ENCODE measurements at regions not wholly inside any gene's neighbourhood (a gene's known extent, or its start where the extent isn't known, plus 50 kb on each side); places are given as distances from the start of the nearest gene placed in this dataset.

- no peak for ATAC-seq
- H3K4me1 ChIP-seq (ENCODE audit: control insufficient read depth, insufficient read depth, low read length): no peaks in the 10 kb centered on the region
- POLR2A ChIA-PET: no interaction called here
Measured at GRCh38 chr4:110914791-110915190, 291.9 kb upstream of the PITX2 start.

GRCh38 chr4:110915301-110915700 lies 292.4 kb upstream of the PITX2 start:
- H3K27me3 ChIP-seq (ENCODE audit: control insufficient read depth, insufficient read depth, low read length): no peaks in the 10 kb centered on the region
- no peaks in the 10 kb centered on the region for H3K36me3 ChIP-seq (ENCODE audit: control insufficient read depth, insufficient read depth, low read length)
- DNase-seq (ENCODE audit: low read depth, low spot score) (no peak), ATAC-seq (no peak)
- in situ Hi-C loops (cut with HindIII; ENCODE audit: low pct_unique_long_range_greater_than_20kb, low sequenced_read_pairs): no loop called here
- H3K9me3 ChIP-seq (ENCODE audit: control insufficient read depth, insufficient read depth, low read depth, low read length): no peaks in the 10 kb centered on the region
- ChIA-PET CTCF (no interaction called here), POLR2A (no interaction called here)
- intact Hi-C loops (cut with micrococcal nuclease; ENCODE audit: unreplicated experiment): no loop called here
- BruUV-seq (replicated peaks): no TSS peak
- no peak overlapping the region for H3K27ac ChIP-seq (ENCODE audit: low read length)
- TF ChIP-seq TCF7L2 (IDR thresholded peaks at IDR 0.05; ENCODE audit: low read depth, low read length) (no peak), CTCF (IDR thresholded peaks at IDR 0.05) (no peak), SIN3A (IDR thresholded peaks at IDR 0.05; ENCODE audit: borderline replicate concordance, insufficient read depth, low read depth, low read length) (no peak), POLR2AphosphoS5 (IDR thresholded peaks at IDR 0.05; ENCODE audit: low read depth, low read length) (no peak), REST (IDR thresholded peaks at IDR 0.05; ENCODE audit: insufficient read depth in 1 of 2, low read depth in 2 of 2, low read length in 1 of 2) (no peak)
- no peak overlapping the region for H3K4me3 ChIP-seq (ENCODE audit: low read depth in 2 of 2, low read length in 2 of 2)
- H3K4me1 ChIP-seq (ENCODE audit: control insufficient read depth, insufficient read depth, low read length): no peaks in the 10 kb centered on the region

More at GRCh38 chr4:110914791-110915190, 291.9 kb upstream of the PITX2 start:
- Histone ChIP-seq H3K27me3 (ENCODE audit: control insufficient read depth, insufficient read depth, low read length) (no peaks in the 10 kb centered on the region), H3K36me3 (ENCODE audit: control insufficient read depth, insufficient read depth, low read length) (no peaks in the 10 kb centered on the region; the same call in 1 of the 2 replicates), H3K4me3 (ENCODE audit: low read depth in 2 of 2, low read length in 2 of 2) (no peak overlapping the region), H3K27ac (ENCODE audit: low read length) (no peak overlapping the region), H3K9me3 (ENCODE audit: control insufficient read depth, insufficient read depth, low read depth, low read length) (no peaks in the 10 kb centered on the region)
- CTCF ChIA-PET: no interaction called here
- no peak for TF ChIP-seq CTCF (IDR thresholded peaks at IDR 0.05)
- TF ChIP-seq REST (IDR thresholded peaks at IDR 0.05; ENCODE audit: insufficient read depth in 1 of 2, low read depth in 2 of 2, low read length in 1 of 2): no peak
- no peak for TF ChIP-seq TCF7L2 (IDR thresholded peaks at IDR 0.05; ENCODE audit: low read depth, low read length)
- no peak for TF ChIP-seq SIN3A (IDR thresholded peaks at IDR 0.05; ENCODE audit: borderline replicate concordance, insufficient read depth, low read depth, low read length)
- TF ChIP-seq POLR2AphosphoS5 (IDR thresholded peaks at IDR 0.05; ENCODE audit: low read depth, low read length): no peak
- DNase-seq (ENCODE audit: low read depth, low spot score): no peak
- intact Hi-C loops (cut with micrococcal nuclease; ENCODE audit: unreplicated experiment): no loop called here
- in situ Hi-C loops (cut with HindIII; ENCODE audit: low pct_unique_long_range_greater_than_20kb, low sequenced_read_pairs): no loop called here
- no TSS peak for BruUV-seq (replicated peaks)
